Mammary epithelial cell (primary cell): ENCODE measurements at regions not wholly inside any gene's neighbourhood (a gene's known extent, or its start where the extent isn't known, plus 50 kb on each side); places are given as distances from the start of the nearest gene placed in this dataset.

ENCODE experiments used
- EZH2 ChIP-seq: IDR thresholded peaks from 2 replicates; pipeline ENCODE4 v1.6.1; 2012; ENCODE audit warnings: low read length, inconsistent platforms, borderline replicate concordance
- TF ChIP-seq, protein P1 (sequence below), 2 donors: IDR thresholded peaks in 1 of 2; conservative IDR thresholded peaks in 1 of 2; 2 replicates each; pipeline ENCODE4 v1.5.1; 2011 to 2012; ENCODE audit warnings: inconsistent platforms in 2 of 2, low read length in 2 of 2, mild to moderate bottlenecking in 2 of 2, control low read depth in 1 of 2, low read depth in 1 of 2; ENCODE audit not compliant: insufficient read depth in 1 of 2; ENCODE audit errors: extremely low read depth in 1 of 2

DNA sequence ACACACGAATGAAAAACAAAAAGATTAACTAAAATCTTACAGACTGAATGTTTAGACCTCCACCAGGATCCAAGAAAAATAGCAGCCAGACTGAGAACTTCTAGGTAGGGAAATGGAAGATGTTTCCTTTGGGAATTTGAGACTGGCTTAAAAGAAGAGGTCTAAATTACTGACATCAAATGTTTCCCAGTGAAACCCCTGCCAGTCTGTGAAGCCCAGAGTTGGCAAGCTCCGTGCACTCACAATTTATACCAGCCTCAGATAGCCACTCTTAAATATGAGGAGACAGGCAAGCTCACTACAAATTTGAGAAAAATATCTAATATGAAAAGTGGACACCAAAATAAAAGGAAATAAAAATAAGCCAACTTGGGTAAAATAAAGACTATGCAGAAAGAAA is 700.5 kb upstream of the ZNF385D start:
- TF ChIP-seq, protein P1, sequence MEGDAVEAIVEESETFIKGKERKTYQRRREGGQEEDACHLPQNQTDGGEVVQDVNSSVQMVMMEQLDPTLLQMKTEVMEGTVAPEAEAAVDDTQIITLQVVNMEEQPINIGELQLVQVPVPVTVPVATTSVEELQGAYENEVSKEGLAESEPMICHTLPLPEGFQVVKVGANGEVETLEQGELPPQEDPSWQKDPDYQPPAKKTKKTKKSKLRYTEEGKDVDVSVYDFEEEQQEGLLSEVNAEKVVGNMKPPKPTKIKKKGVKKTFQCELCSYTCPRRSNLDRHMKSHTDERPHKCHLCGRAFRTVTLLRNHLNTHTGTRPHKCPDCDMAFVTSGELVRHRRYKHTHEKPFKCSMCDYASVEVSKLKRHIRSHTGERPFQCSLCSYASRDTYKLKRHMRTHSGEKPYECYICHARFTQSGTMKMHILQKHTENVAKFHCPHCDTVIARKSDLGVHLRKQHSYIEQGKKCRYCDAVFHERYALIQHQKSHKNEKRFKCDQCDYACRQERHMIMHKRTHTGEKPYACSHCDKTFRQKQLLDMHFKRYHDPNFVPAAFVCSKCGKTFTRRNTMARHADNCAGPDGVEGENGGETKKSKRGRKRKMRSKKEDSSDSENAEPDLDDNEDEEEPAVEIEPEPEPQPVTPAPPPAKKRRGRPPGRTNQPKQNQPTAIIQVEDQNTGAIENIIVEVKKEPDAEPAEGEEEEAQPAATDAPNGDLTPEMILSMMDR (conservative IDR thresholded peaks at IDR 0.05 in 1 of 2, IDR thresholded peaks at IDR 0.05 in 1 of 2; ENCODE audit: extremely low read depth in 1 of 2, insufficient read depth in 1 of 2, low read depth in 1 of 2, low read length in 2 of 2): no peak
- TF ChIP-seq EZH2: no peak
